ENCODE measurements at regions not wholly inside any gene's neighbourhood (a gene's known extent, or its start where the extent isn't known, plus 50 kb on each side); places are given as distances from the start of the nearest gene placed in this dataset.

DNA sequence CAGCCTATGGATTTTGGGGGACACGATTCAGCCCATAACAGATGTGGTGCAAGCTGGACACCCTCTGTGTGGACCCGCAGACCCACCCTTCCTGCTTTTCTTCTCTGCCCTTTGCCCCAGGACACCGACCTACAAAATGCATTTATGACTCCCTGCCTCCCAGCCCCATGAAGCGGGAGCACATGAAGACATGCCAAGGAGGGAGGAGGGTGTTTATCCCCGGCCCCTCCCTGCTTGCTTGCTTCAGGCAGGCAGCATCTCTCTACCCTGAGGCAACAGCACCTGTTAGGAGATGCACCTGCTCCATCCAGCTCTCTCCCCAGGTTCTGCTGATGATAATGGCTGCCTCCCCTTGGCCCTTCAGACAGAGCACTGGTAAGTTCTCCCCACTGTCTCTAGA lies 187.5 kb downstream of the PSMG1 start:
- TF ChIP-seq POLR2A (IDR thresholded peaks at IDR 0.05) = no peak
- TF ChIP-seq, protein P1, sequence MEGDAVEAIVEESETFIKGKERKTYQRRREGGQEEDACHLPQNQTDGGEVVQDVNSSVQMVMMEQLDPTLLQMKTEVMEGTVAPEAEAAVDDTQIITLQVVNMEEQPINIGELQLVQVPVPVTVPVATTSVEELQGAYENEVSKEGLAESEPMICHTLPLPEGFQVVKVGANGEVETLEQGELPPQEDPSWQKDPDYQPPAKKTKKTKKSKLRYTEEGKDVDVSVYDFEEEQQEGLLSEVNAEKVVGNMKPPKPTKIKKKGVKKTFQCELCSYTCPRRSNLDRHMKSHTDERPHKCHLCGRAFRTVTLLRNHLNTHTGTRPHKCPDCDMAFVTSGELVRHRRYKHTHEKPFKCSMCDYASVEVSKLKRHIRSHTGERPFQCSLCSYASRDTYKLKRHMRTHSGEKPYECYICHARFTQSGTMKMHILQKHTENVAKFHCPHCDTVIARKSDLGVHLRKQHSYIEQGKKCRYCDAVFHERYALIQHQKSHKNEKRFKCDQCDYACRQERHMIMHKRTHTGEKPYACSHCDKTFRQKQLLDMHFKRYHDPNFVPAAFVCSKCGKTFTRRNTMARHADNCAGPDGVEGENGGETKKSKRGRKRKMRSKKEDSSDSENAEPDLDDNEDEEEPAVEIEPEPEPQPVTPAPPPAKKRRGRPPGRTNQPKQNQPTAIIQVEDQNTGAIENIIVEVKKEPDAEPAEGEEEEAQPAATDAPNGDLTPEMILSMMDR (IDR thresholded peaks at IDR 0.05) = no peak

Measured in body of pancreas (tissue), 4 donors.